OCI-M2 (cell line): ENCODE measurements at regions not wholly inside any gene's neighbourhood (a gene's known extent, or its start where the extent isn't known, plus 50 kb on each side); places are given as distances from the start of the nearest gene placed in this dataset.

Source experiments
- DNase-seq: peaks from one replicate; lab custom pipeline; 2025; ENCODE audit not compliant: unreplicated experiment; lab: John Stamatoyannopoulos, UW

DNA sequence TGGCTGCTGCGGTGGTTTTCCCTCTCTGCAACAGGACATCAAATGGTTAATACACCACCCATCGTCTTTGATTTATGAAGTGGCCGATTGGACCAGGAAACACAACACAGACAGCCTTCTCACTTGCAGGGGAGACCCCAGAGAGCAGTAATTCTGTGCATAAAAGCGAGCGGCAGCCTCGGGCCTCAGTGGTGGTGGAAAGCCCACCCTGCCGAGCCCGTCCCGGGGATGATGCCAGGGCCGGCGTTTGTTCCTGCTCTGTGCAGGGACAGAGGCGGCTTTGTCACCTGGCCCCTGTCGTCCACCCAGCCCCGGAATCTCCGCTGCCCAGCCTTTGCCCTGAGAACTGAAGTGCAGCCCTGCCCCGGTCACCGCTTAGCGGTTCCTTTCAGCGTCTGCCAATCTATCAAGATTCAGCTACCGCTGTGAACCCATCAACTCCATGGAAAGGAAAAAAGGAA lies 184.4 kb downstream of the TSHZ3 start:
- no peak for DNase-seq

DNA sequence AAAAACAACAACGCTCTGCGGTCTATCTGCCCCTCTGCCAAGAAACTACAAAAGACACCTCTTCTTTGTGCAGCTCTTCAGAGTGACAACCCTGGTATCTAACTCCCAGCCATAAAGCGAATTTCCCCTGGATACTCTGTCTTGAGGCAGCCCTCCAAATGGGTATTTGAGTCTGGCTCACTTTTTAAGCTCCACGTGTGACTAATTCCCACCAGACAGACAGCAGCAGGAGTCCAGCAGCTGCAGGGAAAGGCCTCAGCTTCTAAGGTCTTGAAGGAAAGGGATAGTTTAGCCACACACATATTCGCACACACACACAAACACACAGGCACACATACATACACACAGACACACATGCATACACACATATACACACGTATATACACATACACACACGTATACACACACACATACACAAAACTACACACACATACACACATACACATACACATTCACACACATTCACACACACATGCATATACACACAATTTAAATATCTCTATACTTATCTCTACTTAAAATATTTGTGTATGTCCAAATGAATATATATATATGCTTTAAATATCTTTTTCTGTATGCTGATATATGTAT lies 188.8 kb downstream of the TSHZ3 start:
- no peak for DNase-seq

DNA sequence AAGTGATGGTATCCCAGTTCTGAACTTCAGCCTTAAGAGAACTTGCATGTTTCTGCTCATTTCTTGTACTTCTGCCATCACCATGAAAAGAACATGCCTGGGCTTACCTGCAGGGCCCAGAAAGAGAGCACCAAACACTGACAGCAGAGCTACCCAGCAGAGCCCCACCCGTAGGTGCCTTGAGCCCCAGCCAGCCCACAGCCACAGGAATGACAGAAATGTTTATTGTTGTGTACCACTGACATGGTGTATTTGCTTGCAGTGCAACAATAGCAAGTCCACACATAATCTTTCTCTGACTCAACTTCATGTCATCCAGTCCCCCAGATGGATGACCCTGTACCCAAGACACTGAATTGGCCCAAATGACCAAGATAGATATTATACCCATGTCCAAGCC lies 195.2 kb downstream of the TSHZ3 start:
- DNase-seq, result no peak

DNA sequence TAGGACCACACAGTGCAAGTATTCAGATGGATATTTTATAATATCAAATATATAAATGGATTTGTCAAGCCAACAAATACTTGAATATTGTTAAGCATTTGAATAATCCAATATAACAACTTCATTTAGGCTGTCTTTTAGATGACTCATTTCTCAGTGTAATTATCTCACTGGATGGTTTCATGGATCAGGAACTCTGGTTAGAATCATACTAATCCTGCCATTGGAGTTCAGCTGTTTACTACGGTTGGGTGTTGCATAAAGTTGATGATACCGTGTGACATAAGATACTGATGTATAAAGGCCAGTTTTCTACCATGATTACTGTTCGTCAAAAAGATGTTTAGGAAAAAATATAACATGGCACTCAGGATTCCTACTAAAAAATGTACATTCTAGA lies 196.3 kb downstream of the TSHZ3 start:
- DNase-seq, result no peak

DNA sequence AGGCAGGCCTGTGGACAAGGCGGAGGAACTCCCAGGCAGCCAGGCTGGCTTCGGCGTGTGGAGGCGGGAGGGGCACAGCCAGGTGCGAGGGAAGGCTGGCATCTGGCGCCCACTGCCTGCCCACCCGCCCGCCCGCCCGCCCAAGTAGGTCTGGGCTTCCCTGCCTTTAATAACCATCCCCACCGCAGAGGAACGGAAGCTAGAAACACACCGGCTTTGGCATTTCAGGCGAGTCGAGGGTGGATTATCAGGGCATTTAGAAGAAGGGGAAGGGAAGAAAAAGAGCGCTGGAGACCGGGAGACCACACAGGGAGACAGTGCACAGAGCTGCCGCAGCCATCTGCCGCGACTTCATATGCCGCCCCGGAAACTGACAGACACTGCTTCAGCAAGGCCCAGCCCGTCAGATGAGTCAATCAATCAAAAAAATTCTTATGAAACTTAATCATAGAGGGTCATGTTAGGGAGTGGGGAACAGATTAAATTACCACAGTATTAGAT lies 199.7 kb downstream of the TSHZ3 start:
- no peak for DNase-seq

DNA sequence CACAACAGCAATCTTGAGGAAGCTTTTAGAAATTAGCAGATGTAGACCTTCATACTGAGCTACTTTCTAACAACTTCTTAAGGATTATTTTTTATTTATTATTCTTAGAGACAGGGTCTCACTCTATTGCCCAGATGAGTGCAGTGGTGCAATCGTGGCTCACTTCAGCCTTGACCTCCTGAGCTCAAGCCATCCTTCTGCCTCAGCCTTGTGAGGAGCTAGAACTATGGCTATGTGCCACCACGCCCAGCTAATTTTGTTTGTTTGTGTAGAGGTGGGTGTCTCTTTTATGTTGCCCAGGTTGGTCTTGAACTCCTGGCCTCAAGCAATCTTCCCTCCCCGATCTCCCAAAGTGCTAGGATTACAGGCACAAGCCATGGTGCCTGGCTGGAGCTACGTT lies 200.6 kb downstream of the TSHZ3 start:
- no peak for DNase-seq

DNA sequence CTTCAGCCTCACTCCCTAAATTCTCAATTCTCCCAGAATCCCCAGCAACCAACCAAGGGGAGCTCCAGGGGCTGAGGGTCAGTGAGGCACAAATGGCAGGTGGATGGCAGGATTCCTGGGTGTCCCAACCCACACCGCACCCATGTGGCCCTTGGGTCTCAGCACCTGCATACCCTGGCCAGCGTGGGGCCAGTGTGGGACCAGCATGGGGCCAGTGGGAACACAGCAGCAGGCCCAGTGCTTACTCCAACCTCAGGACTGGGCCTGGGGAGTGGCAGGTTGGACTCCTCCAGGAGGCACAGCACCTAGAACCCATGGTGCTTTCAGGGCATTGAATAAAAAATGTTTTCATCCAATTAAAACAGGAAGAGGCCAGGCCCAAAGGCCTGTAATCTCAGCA lies 202.0 kb downstream of the TSHZ3 start:
- DNase-seq, result no peak

DNA sequence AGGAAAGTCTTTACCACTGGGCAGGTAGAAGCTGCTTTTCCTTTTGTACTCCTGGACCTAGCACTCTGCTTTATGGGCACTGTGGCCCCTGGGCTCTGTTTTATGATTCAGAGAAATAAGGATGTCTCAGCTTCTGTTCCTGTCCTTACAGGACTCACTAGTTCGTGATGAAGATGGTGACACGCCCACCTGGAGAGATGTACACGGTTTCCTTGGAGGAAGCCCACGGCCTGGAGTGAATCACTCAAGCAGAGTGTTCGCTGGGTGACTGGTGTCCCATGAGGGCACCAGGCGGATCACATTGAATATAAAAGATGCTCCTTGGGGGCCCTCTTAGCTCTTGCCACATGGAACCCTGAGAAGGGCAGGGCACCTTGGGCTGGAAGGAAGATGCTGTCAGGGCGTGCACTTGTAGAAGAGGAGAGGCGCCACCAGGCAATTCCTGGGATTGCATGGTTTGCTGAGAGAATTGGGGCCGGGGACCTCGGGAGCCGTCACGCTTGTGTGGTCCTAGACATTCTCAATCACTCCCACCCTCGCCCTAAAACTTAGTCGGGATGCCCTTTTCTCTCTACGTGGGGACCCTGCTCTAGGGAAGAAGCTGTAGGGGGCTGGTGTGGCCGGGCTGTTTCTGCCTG lies 202.6 kb downstream of the TSHZ3 start:
- DNase-seq, result no peak

DNA sequence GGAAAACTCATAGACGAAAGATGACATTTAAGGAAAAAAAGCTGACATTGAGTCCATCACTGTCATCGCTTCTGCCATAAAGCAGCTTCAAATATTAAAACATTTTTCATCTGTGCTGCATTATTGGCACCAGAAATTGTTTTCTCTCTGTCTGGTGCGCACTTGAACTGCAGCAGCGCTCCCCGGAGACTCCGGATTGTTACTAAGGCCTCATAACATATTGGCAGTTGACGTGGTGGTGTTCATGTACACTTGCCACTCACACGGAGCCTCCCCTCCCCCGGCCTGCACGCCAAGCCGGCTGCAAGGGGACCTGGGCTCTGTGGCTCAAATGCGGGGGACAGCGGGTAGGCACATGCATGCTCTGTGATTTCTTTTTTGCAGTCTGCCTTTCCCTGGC lies 203.2 kb downstream of the TSHZ3 start:
- DNase-seq, result no peak

DNA sequence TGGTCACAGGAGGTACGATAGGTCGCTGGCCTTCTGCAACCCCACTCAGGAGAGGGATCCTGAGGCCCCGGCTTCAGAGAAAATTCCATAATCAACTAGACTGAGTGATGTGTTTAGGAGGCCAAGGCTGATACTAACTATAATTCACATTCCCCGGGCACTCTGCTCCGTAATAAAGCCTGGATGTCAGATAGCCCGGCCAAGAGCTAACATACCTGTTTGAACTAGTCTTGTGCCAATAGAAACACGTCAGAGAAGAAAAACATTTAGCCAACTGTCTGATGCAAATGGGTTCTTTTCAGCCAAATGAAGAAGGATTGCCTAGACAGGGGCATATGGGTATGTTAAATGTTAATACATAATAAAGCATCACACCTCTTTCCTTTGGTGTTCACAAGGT lies 204.2 kb downstream of the TSHZ3 start:
- DNase-seq, result no peak

DNA sequence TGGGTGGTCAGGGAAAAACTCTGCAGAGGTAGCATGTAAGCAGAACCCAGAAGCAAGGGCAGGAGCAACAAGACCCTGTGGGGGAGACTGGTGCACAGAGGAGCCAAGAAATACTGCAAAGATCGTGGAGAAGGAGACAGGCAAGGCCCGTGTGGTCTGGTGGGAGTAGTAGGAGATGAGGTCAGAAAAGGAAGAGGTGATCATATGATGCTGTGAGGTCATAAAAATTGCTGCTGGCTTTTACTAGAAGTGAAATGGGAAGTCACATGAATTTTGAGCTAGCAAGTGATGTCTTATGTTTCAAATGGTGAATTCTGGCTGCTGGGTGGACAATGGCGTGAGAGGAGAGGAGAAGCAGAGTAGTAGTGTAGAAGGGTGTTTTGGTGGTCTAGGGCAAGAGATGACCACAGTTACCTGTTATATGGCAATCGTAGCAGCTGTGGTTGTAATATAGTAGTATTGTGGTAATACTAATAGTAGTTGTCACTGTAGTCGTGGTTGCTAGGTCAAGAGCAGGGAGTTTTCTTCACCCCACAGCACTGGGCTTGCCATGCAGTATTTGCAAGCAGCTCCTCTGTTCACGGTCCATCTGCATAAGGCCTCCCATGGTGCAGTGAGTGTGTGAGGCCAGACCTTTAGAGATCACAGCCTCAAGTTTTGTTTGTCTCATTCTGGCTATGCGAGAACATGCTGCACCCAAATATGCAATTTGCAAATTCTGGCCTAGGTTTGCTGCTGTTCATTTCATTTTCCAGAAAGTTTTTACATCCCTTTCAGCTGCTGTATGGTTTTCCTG lies 205.0 kb downstream of the TSHZ3 start:
- no peak for DNase-seq

DNA sequence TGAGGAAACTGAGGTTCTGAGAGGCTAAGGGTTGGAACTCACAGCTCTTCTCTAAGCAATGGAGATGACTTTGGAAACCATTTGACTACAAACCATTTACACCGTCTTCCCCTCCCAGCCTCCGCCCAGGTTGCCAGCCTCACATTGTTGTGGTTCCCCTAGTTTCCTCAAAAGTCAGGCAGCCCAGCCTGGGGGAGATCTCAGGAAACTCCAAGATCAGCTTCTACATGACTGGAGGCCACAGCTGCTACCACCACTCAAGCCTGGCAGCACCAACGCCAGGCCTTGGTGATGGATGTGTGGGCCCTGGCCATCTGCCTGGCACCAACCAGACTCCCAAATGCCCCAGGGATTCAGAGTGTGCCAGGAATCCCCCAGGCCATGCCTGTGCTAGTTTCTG lies 207.9 kb downstream of the TSHZ3 start:
- no peak for DNase-seq

DNA sequence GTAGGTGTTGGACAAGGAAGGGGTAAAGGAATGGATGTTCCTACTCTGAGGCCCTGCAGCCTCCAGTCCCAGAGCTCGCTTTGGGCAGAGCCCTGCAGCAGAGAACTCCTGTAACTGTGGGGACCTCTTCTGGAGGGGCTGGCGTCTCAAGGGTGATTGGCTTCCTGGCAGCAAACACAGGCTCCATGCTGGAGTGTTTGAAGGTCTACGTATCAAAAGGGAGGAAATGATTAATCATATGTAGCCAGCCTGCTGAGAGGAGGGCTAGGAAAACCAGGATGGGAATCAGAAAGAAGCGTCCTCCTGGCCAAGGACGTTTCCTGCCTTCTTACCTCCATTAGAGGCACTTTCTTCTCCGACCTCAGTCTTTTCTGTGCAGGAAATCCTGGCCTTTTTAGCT lies 208.5 kb downstream of the TSHZ3 start:
- no peak for DNase-seq

DNA sequence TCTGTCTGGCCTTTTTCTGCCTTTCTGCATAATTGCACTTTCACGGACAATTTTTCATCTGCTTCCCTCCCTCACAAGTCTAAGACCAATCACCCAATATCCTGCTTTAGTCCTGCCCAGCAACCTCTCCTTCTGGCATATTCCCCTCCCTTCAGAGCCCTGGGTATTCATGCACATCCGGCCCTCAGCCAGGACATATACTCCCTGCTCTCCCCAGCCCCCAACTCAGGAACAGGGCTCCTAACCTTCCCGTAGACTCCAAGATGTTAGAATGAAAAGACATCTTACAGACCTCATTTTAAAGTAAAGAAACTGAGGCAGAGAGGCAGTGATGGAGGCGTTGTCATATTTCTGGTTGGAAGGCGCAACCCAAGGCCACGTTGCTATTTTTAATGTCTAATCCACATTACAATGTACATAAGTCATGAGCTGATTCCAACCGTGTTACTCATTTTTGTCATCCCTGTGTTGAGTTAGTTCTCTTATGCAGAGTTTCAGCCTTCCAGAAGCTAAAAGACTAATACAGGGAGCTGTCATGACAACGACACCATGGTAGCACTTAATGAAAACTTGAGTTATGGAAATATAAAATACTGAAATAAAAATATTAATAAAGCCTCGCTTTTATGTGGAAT lies 209.2 kb downstream of the TSHZ3 start:
- no peak for DNase-seq

DNA sequence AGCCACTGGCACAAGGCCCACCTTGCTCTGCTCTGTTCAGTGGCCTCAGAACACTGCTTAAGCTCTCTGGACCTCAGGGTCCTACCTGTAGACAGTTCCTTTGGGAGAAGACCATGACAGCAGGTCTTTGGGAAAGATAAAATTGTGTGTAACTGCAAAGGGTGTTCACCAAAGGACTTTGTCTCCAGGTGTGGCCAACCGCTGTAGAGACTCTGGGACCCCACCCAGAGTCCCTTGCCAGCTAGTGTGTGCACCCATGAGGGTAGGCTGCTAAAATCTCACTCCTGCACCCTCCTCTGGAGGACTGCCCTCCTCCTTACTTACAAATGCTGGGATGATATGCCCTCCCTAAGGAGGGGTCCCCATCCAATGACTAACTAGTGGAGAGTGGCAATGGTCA lies 211.2 kb downstream of the TSHZ3 start:
- DNase-seq, result no peak

DNA sequence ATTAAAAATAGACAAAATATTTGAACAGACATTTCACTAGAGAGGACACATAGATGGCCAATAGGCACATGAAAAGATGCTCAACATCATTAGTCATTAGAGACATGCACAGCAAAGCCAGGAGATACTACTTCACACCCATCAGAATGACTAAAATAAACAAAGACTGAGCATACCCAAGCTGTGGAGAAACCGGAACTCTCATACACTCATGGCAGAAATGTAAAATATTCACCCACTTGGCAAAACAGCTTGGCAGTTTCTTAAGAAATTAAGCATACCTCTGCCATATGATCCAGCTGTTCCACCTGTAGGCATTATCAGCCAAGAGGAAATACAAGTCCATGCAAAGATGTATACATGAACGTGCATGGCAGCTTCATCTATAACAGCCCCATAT lies 213.4 kb downstream of the TSHZ3 start:
- DNase-seq, result no peak

DNA sequence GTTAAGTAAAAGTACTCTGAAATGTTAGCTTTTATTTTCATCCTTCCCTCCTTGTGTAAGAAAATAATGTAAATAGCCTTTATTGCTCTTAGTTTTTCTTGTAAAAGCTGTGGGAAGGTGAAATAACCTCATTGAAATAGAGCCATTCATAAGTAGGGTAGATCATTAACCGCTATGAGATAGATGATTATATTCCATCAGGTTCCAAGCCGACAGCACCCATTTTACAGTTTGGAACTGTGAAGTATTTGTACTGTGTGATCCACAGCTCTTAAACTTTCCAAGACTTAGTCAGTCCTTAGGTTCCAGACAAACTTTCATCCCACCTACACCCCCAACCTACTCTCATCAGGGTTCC lies 216.5 kb downstream of the TSHZ3 start:
- no peak for DNase-seq

DNA sequence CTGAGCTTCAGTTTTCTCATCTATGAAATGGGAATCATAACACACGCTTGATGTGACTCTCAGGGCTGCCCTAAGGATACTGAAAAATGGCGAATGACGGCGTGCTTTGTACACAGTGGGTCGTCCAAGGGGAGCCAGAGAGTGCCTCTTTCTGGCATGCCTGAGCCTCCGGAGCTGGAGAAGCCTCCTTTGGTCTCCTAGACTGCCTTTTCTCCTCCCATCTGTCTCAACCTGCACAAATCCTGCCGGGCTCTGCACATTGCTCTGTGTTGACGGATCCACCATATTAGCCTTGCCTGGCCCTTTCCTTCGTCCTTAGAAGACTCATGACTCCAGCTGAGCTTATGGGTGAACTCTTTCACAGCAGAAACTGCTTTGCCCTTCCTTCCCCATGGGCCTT lies 220.9 kb downstream of the TSHZ3 start:
- no peak for DNase-seq

DNA sequence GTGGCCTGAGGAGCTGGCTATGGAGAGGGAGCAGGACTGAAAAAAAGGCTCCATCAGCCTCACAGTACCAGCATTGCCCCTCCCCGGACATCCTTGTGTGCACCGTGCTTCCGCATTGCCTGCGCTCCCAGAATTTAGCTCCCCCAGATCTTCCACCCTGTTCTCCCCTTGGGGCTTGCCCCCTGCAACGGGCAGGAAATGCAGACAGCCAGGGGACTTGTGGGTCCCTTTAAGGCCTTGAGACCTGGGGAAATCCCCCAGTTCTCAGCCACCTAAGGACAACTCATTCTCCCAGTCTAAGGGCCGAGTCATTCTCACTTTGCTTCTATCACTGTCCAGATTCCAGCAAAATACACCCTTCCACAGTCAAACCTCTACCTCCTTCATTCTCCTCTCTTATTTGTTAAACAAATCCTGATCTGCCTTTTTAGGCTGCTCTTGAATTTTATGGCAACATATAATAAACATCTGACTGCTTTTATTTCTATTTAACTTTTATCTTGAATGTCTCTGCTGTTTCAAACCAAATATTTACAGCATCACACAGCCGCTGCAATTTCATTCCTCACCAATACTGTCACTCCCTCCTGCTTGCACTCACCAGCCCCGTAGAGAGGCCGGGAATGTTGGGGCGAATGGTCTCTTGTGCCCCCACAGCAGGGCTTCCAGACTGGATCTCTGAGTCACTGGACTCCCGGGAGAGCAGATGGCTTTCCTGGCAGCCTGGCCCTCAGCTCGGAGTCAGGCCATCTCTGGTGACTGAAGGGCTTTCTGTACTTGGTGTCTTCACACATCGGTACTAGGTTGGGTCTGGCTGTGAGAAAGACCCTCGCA lies 221.9 kb downstream of the TSHZ3 start:
- DNase-seq, result no peak

DNA sequence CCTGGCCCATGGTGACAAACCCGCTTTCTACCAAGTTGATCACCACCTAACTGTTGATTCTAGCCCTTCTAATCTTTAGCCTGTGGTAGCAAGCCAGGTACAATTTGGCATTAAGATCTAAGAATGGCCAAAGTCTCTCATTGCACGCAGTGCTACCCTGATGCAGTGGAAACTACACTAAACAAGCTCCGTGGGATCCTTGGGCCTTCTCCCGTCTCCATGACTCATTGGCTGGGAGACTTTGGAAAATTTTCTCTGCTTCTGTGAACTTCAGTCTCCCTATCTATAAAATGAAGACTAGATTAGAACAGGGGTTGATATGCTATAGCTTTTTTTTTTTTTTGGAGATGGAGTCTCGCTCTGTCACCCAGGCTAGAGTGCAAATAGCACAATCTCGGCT lies 223.0 kb downstream of the TSHZ3 start:
- DNase-seq, result no peak

DNA sequence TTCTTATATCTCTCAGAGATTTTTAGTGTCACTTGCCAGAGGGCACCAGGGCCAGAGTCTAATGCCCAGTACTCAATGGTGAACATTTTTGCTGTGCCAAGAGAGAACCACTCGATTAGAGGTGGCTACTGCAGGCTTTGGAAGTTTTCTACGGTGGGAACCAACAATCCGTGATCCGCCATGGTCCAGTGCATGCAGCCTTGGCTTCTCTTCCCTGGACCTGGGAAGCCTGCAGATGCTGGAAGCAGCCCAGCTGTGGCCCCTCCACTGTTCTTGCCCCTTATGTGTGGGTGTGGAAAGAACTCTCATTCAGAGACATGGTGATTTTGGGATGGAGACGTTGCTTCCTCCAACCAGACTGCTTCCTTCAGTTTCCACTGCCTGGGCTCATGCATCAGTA lies 224.2 kb downstream of the TSHZ3 start:
- DNase-seq, result no peak
